Adipocyte (in vitro differentiated cells): ENCODE measurements at regions not wholly inside any gene's neighbourhood (a gene's known extent, or its start where the extent isn't known, plus 50 kb on each side); places are given as distances from the start of the nearest gene placed in this dataset.
A peak's percentile ranks its signal among the peaks of the same experiment; 100 is the strongest.

Source experiments
- DNase-seq: peaks from one replicate; pipeline ENCODE4 v3.0.0-alpha.2; 2015; ENCODE audit warnings: low read depth
- H3K27me3 ChIP-seq: replicated peaks from 2 replicates; pipeline ENCODE4 v1.7.0; 2013; ENCODE audit warnings: mild to moderate bottlenecking, low read length, moderate library complexity; ENCODE audit not compliant: control insufficient read depth, insufficient read depth
- H3K36me3 ChIP-seq: 2 replicates; pipeline ENCODE4 v1.7.0; 2013; ENCODE audit warnings: low read length, mild to moderate bottlenecking, moderate library complexity; ENCODE audit not compliant: control insufficient read depth, insufficient read depth, severe bottlenecking
- H3K4me1 ChIP-seq: 2 replicates; pipeline ENCODE4 v1.7.0; 2013; ENCODE audit warnings: mild to moderate bottlenecking, low read length, moderate library complexity; ENCODE audit not compliant: control insufficient read depth, insufficient read depth
- H3K4me3 ChIP-seq: 2 replicates; pipeline ENCODE4 v1.7.0; 2013; ENCODE audit warnings: mild to moderate bottlenecking, low read length, moderate library complexity
- H3K9ac ChIP-seq: 2 replicates; pipeline ENCODE4 v1.7.0; 2013; ENCODE audit warnings: mild to moderate bottlenecking, low read length, moderate library complexity
- H3K9me3 ChIP-seq: 2 replicates; pipeline ENCODE4 v1.7.0; 2013; ENCODE audit warnings: mild to moderate bottlenecking, low read length, moderate library complexity; ENCODE audit not compliant: control insufficient read depth

DNA sequence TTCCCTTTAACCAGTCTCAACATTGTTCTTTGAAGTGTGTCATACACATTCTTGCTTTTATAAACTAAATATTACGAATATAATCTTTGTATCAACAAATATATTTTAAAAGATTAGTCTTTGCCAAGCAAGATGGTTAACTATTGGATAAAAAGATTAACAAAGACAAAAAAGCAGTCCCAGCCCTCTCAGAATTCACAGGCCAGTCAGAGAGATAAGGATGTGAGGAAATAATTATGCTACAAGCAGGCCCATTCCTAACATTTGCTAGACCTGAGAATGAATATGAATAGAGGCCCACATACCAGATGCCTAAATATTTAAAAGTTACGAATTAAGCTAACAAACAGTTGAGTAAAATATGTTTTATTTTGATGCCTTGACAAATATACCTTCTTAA is 457.7 kb downstream of the CETN3 start:
- Histone ChIP-seq H3K36me3 (no peaks in the 10 kb centered on the region), H3K4me1 (no peaks in the 10 kb centered on the region), H3K4me3 (no peak overlapping the region), H3K27me3 (no peaks in the 10 kb centered on the region), H3K9me3 (no peaks in the 10 kb centered on the region), H3K9ac (no peak overlapping the region)
- DNase-seq = no peak

DNA sequence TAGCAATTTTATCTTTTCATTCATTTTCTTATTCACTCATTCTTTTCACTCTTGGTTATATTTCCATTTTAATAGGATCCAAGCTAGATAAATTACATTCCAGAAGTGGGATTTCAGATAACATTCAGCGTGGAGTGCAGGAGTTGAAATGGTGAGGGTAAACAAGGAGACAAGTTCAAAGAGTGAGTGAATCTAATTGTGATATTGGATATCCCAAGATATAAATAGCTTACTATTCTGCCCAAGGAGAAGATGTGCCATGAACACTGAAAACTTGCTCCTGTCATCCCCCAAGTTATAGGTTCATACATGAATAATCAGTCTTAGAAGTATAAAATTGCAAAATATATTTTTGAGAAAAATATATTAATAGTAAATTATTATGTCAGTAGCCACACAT is 459.3 kb downstream of the CETN3 start:
- no peaks in the 10 kb centered on the region for H3K36me3 ChIP-seq
- H3K4me3 ChIP-seq = no peak overlapping the region
- H3K9ac ChIP-seq = no peak overlapping the region
- no peaks in the 10 kb centered on the region for H3K4me1 ChIP-seq
- H3K27me3 ChIP-seq = no peaks in the 10 kb centered on the region
- DNase-seq = no peak
- H3K9me3 ChIP-seq = no peaks in the 10 kb centered on the region

DNA sequence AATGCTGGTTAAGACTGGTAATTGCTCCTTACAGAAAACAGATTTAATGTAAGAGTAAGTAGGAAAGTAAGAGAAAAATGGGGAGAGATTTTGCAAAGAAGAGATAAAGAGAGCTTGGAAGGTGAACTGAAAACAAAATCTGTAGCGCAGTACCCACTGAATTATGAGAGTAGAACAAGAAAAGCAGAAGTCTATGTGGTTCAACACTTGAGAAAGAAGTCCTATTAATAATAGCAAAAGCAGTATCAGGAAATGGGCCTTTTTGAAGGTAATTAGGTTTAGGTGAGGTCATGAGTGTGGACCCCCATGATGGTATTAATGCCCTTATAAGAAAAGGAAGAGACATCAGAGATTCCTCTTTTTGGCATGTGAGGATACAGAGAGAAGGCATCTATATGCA is 460.6 kb downstream of the CETN3 start:
- H3K4me3 ChIP-seq = no peak overlapping the region

DNA sequence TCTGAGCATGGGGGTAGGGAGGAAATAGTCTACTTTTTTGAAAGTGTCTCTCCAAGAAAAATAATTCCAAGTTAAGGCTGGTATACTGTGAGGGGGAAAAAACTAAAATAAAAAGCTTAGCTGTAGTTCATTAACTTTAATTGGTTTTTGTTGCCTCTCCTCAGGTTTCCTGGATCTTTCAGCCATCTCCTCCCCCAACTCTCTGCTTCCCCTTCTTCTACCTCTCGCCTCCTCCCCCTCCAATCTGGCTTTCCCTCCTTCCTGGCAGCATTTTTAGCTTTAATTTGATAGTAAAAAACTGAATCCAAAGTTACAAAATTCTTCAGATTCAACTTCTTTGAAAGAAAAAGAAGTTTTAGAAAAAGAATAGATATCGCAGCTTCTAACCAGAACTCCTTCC is 462.6 kb downstream of the CETN3 start:
- no peaks in the 10 kb centered on the region for H3K36me3 ChIP-seq
- DNase-seq = no peak

More for the DNA sequence above, 460.6 kb downstream of the CETN3 start:
- Histone ChIP-seq H3K27me3 (no peaks in the 10 kb centered on the region), H3K9ac (no peak overlapping the region), H3K4me1 (no peaks in the 10 kb centered on the region), H3K36me3 (no peaks in the 10 kb centered on the region), H3K9me3 (no peaks in the 10 kb centered on the region)
- DNase-seq = no peak

DNA sequence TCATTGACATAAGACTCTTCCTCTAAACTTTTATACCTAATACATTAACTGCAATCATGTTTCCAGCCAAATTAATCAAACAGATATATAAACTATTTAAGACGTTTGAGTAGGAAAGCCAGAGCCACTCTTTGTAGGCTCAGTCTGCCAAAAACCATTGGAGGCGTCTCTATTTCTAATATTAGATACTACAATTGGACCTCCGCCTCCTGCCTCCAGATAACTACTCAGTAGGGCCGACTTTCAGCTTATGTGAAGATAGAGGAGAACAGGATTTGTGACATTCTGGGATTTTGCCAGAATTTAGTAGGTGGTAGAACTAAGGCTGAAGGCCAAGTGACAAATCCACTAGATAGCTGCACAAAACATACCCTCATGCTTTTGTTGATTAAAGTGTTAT is 463.0 kb downstream of the CETN3 start:
- H3K9me3 ChIP-seq = no peaks in the 10 kb centered on the region
- H3K4me3 ChIP-seq = no peak overlapping the region
- no peaks in the 10 kb centered on the region for H3K4me1 ChIP-seq
- H3K27me3 ChIP-seq = no peaks in the 10 kb centered on the region
- no peak overlapping the region for H3K9ac ChIP-seq
- H3K36me3 ChIP-seq = no peaks in the 10 kb centered on the region
- DNase-seq = no peak

More for the DNA sequence above, 462.6 kb downstream of the CETN3 start:
- H3K9ac ChIP-seq = no peak overlapping the region
- no peaks in the 10 kb centered on the region for H3K9me3 ChIP-seq
- no peak overlapping the region for H3K4me3 ChIP-seq
- no peaks in the 10 kb centered on the region for H3K27me3 ChIP-seq
- H3K4me1 ChIP-seq = no peaks in the 10 kb centered on the region

DNA sequence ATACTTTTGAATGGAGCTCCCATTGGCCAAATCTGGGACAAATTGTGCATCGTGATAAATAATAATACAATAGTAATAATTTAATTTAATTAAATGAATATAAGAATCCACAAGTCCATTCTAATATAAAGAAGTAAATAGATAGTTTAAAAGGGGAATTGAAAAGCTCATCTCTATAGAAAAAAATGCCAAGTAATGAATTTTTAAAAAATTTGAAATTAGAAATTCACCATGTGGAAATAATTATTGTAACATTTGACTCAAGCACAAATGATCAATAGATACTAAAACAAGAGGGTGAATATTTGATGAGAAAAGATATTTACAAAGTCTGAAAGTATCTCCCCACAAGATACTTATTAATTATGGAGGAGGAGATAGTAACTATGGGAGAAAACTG is 467.4 kb downstream of the CETN3 start:
- H3K27me3 ChIP-seq = no peaks in the 10 kb centered on the region
- H3K9ac ChIP-seq = no peak overlapping the region
- no peaks in the 10 kb centered on the region for H3K36me3 ChIP-seq
- H3K4me3 ChIP-seq = no peak overlapping the region
- no peak for DNase-seq
- no peaks in the 10 kb centered on the region for H3K4me1 ChIP-seq
- H3K9me3 ChIP-seq = no peaks in the 10 kb centered on the region

DNA sequence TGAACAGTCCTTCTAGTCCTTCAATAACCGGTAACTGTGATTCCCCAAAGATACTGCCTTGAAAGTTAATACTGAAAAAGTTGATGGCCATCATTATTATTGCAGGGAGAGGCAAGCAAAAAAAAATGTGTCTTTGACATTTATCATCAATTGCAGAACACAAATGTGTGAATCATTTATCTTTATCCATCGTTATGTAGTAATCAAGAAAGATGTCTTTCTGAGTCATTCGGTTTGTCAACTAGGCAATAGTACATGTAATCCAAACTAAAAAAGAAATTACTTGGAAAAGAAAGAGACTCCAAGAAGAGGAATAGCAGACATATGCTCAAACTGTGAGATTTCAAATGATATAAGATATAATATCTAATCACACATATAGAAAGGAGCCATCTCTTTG is 473.0 kb downstream of the CETN3 start:
- Histone ChIP-seq H3K4me3 (no peak overlapping the region), H3K9ac (no peak overlapping the region), H3K4me1 (peaks cover 5% of the 10 kb centered on the region)

DNA sequence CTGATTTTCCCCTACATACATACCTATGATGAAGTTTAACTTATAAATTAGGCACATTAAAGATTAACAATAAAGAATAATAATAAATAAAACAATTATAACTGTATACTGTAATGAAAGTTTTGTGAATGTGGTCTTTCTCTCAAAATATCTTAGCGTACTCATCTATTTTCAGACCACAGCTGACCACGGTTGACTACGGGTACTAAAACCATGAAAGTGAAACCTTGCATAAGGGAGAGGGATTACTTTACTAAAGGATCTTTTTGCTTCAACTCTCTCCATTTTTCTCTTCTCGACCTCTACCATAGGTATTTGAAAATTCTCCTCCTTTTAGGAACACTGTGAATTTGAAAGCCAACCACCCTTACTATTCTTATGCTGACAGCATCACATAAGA is 475.5 kb downstream of the CETN3 start:
- Histone ChIP-seq H3K9ac (no peak overlapping the region), H3K4me1 (peaks cover 17% of the 10 kb centered on the region), H3K36me3 (no peaks in the 10 kb centered on the region), H3K27me3 (no peaks in the 10 kb centered on the region), H3K9me3 (no peaks in the 10 kb centered on the region), H3K4me3 (no peak overlapping the region)
- DNase-seq = no peak

More for the DNA sequence above, 473.0 kb downstream of the CETN3 start:
- H3K36me3 ChIP-seq = no peaks in the 10 kb centered on the region
- H3K27me3 ChIP-seq = no peaks in the 10 kb centered on the region
- DNase-seq = no peak
- H3K9me3 ChIP-seq = no peaks in the 10 kb centered on the region

DNA sequence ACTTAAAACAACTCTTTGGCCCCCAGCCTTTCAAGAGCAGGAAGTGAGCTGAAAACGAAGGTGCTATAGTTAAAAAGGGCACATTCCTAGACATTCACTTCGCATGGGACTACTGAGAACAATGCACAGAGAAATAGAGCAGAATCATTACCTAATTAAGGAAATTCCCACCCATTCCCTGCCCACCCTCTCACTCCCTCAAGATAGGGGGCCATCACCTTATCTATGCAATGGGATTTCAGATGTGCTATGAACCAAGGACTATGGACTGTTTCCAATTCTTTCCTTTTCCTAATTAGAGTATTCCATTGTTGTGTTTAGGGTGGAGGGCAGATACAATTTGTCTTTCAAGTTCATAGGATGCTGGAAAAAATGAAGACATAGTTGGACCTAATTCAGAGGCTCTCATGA is 476.8 kb downstream of the CETN3 start:
- Histone ChIP-seq H3K9ac (no peak overlapping the region), H3K36me3 (no peaks in the 10 kb centered on the region), H3K4me1 (peaks cover 17% of the 10 kb centered on the region), H3K4me3 (no peak overlapping the region), H3K9me3 (no peaks in the 10 kb centered on the region), H3K27me3 (no peaks in the 10 kb centered on the region)
- DNase-seq = no peak

DNA sequence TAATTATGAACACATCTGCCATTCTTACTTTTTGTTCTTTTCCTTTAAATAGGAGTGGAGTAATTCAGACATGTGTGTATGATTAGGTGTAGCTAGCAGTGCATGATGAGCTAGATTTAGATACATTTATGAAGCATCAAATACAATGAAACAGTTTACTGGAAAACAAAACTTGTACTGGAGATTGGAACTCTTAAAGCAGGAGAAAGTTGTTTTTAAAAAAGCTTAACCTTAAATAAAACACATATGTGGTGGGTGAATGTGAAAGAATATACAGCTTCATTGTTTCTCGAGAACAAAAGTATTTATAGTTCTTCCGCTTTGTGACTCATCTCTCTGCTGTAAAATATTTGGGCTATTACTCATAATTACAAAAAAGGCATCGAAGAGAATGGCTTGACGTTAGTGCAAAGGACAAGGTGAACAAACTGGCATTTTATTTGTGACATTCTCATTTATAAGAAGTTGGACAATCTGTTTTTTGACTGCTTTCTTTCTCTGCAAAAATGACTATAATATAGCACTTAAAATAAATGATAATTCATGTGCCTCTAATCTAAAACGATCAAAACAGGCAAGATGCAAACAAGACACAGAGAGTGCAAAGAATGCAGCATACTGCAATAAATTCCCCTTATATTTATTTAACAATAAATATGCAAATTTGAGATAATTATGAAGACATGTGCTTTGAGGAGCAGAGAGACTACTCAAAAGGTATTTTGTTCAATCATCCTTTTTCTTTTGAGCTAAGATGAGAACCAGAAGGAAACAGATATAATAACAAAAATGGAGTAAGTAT is 478.8 kb downstream of the CETN3 start:
- Histone ChIP-seq H3K9ac (no peak overlapping the region), H3K27me3 (no peaks in the 10 kb centered on the region), H3K4me3 (peak overlapping the region; percentile 51), H3K4me1 (peaks cover 12% of the 10 kb centered on the region), H3K36me3 (no peaks in the 10 kb centered on the region), H3K9me3 (no peaks in the 10 kb centered on the region)
- peak; percentile 85 for DNase-seq

DNA sequence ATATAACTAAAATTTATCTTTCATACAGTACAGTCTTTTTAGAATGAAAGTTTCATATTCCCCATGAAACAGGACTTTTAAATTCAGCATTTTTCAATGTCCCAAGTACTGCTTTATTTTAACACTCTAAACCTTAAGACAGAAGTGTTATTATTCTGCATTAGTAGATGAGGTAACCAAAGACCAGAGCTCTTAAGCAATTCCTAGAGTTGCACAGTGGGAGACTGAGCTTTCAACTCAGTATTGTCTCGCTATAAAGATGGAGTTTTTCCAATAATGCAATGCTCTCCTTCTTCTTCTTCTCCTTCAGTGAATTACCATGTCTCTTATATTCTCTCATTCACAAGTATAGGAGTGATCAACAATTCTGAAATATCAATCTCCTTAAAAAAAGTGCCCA is 479.7 kb downstream of the CETN3 start:
- no peak overlapping the region for H3K9ac ChIP-seq
- H3K27me3 ChIP-seq = no peaks in the 10 kb centered on the region
- H3K9me3 ChIP-seq = no peaks in the 10 kb centered on the region
- peak overlapping the region; percentile 51 for H3K4me3 ChIP-seq
- DNase-seq = peak; percentile 20
- H3K36me3 ChIP-seq = no peaks in the 10 kb centered on the region
- peaks cover 12% of the 10 kb centered on the region for H3K4me1 ChIP-seq

DNA sequence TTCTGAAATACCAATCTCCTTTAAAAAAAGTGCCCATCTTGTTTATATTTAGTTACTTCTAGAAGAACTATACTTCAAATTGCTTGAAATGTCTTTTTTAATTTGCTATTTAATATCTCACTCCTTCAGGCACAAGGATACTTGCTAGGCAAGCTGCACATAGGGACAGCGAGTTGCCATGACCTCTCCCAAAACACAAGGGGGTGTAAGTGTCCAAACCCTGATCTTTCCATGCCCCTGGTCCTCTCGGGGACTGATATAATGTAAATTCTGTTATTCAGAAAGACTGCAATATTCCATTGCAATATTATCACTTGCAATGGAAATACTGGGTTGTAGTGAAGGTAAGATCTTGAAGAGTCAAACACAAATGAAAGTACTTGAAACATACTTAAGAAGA is 480.4 kb downstream of the CETN3 start:
- no peaks in the 10 kb centered on the region for H3K9me3 ChIP-seq
- peaks cover 12% of the 10 kb centered on the region for H3K4me1 ChIP-seq
- H3K4me3 ChIP-seq = no peak overlapping the region
- no peak overlapping the region for H3K9ac ChIP-seq
- no peaks in the 10 kb centered on the region for H3K36me3 ChIP-seq
- DNase-seq = no peak
- H3K27me3 ChIP-seq = no peaks in the 10 kb centered on the region
